NCI-H748 (cell line): ENCODE measurements at regions not wholly inside any gene's neighbourhood (a gene's known extent, or its start where the extent isn't known, plus 50 kb on each side); places are given as distances from the start of the nearest gene placed in this dataset.

ENCODE experiments used
- DNase-seq: peaks from one replicate; lab custom pipeline; 2025; ENCODE audit not compliant: unreplicated experiment; lab: John Stamatoyannopoulos, UW

DNA sequence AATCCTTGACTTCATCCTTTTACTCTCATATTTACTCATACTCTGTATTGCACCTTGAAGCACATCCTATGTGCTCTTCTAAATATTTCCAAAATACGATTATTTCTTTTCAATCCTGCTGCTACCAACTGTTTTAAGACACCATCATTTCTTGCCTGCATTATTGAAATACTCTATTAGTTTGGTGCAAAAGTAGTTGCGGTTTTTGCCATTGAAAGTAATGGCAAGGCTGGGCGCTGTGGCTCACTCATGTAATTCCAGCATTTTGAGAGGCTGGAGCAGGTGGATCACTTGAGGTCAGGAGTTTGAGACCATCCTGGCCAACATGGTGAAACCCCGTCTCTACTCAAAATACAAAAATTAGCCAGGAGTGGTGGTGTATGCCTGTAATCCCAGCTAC is 412.5 kb downstream of the KCNH5 start:
- no peak for DNase-seq

GRCh38 chr14:62645649-62646048 is 399.6 kb downstream of the KCNH5 start:
- no peak for DNase-seq
